Neural cell (in vitro differentiated cells): ENCODE measurements at regions not wholly inside any gene's neighbourhood (a gene's known extent, or its start where the extent isn't known, plus 50 kb on each side); places are given as distances from the start of the nearest gene placed in this dataset.

Experiments used
- CTCF ChIP-seq: fragments of 450-650 bp; IDR thresholded peaks from 2 replicates; pipeline ENCODE4 v1.5.1; 2014; ENCODE audit warnings: antibody characterized with exemption, mild to moderate bottlenecking, moderate library complexity; ENCODE audit not compliant: poor library complexity, severe bottlenecking
- EP300 ChIP-seq: fragments of 450-650 bp; conservative IDR thresholded peaks from 2 replicates; pipeline ENCODE4 v1.6.1; 2014; ENCODE audit warnings: antibody characterized with exemption, mild to moderate bottlenecking, moderate library complexity; ENCODE audit not compliant: poor library complexity, severe bottlenecking
- EZH2 ChIP-seq: fragments of 200-600, 300-800 bp; shearing (Covaris generic), sonication (generic); IDR thresholded peaks from 2 replicates; pipeline ENCODE4 v1.6.1; 2014; ENCODE audit warnings: antibody characterized with exemption, low read length, borderline replicate concordance, mild to moderate bottlenecking; ENCODE audit not compliant: insufficient read depth, poor library complexity, severe bottlenecking
- POLR2AphosphoS5 ChIP-seq: IDR thresholded peaks from 2 replicates; pipeline ENCODE4 v1.6.1; 2012
- TF ChIP-seq, protein P1 (sequence below): IDR thresholded peaks from 2 replicates; pipeline ENCODE4 v1.6.1; 2012; ENCODE audit warnings: borderline replicate concordance

- TF ChIP-seq POLR2AphosphoS5 (no peak), CTCF (no peak), EP300 (no peak), EZH2 (no peak)
- TF ChIP-seq, protein P1, sequence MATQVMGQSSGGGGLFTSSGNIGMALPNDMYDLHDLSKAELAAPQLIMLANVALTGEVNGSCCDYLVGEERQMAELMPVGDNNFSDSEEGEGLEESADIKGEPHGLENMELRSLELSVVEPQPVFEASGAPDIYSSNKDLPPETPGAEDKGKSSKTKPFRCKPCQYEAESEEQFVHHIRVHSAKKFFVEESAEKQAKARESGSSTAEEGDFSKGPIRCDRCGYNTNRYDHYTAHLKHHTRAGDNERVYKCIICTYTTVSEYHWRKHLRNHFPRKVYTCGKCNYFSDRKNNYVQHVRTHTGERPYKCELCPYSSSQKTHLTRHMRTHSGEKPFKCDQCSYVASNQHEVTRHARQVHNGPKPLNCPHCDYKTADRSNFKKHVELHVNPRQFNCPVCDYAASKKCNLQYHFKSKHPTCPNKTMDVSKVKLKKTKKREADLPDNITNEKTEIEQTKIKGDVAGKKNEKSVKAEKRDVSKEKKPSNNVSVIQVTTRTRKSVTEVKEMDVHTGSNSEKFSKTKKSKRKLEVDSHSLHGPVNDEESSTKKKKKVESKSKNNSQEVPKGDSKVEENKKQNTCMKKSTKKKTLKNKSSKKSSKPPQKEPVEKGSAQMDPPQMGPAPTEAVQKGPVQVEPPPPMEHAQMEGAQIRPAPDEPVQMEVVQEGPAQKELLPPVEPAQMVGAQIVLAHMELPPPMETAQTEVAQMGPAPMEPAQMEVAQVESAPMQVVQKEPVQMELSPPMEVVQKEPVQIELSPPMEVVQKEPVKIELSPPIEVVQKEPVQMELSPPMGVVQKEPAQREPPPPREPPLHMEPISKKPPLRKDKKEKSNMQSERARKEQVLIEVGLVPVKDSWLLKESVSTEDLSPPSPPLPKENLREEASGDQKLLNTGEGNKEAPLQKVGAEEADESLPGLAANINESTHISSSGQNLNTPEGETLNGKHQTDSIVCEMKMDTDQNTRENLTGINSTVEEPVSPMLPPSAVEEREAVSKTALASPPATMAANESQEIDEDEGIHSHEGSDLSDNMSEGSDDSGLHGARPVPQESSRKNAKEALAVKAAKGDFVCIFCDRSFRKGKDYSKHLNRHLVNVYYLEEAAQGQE, result no peak
Observed at GRCh38 chr7:86955895-86956503, 103.5 kb downstream of the ELAPOR2 start.
